HepG2 (cell line): ENCODE measurements at regions not wholly inside any gene's neighbourhood (a gene's known extent, or its start where the extent isn't known, plus 50 kb on each side); places are given as distances from the start of the nearest gene placed in this dataset.

Experiments used
- ATAC-seq: fragments of 200-7000 bp; cut with Tn5 transposase; 3 replicates; pipeline ENCODE4 v1.9.1; 2020; ENCODE audit warnings: mild to moderate bottlenecking, moderate library complexity
- BruUV-seq: library from RNA; stranded (reverse); fragments of 400-500 nt; replicated peaks from 2 replicates; lab custom pipeline; 2021; lab: Mats Ljungman, UMichigan
- CTCF ChIA-PET: fragments of 300-600 bp; formaldehyde crosslinking; extraction: SDS; loops from one replicate; lab custom pipeline; 2021; ENCODE audit warnings: low total read pairs, inconsistent platforms, low intra/inter-chr PET ratio; lab: Yijun Ruan, JAX
- POLR2A ChIA-PET: fragments of 350-600 bp; sonication (Branson Sonifier 250); formaldehyde crosslinking; loops from one replicate; lab custom pipeline; 2020; ENCODE audit warnings: antibody characterized with exemption, inconsistent platforms; lab: Yijun Ruan, JAX
- DNase-seq: peaks from one replicate; pipeline ENCODE4 v3.0.0-alpha.2; 2015; ENCODE audit warnings: low spot score
- FAIRE-seq: peaks from 3 replicates; lab custom pipeline; 2011; peaks lifted over from hg19 to GRCh38; lab: Jason Lieb, UNC
- H2AFZ ChIP-seq: one replicate; pipeline ENCODE4 v1.6.1; 2011; ENCODE audit warnings: low read length, inconsistent platforms
- H3K27ac ChIP-seq: fragments of 300-600 bp; 3 replicates; pipeline ENCODE4 v1.8.0; 2011; ENCODE audit warnings: mixed run types, mild to moderate bottlenecking, mixed read lengths, low read length, inconsistent platforms; ENCODE audit not compliant: insufficient read depth; ENCODE audit errors: extremely low read length
- H3K27me3 ChIP-seq, 2 experiments: fragments of 200-600 bp in 1 of 2; 2 replicates in 1 of 2; 3 replicates in 1 of 2; pipeline versions ENCODE4 v1.6.0 to v1.8.0; 2011; ENCODE audit warnings: low read length in 2 of 2, mild to moderate bottlenecking in 2 of 2, moderate library complexity in 2 of 2, inconsistent platforms in 1 of 2; ENCODE audit not compliant: insufficient read depth in 2 of 2, control insufficient read depth in 1 of 2
- H3K36me3 ChIP-seq, 2 experiments: fragments of 200-600 bp in 1 of 2; replicated peaks in 1 of 2; 2 replicates in 1 of 2; 3 replicates in 1 of 2; pipeline versions ENCODE4 v1.5.1 to v1.8.0; 2011; ENCODE audit warnings: low read length in 2 of 2, inconsistent platforms in 1 of 2; ENCODE audit not compliant: insufficient read depth in 2 of 2, control insufficient read depth in 1 of 2
- H3K4me1 ChIP-seq: 2 replicates; pipeline ENCODE4 v1.5.1; 2012; ENCODE audit warnings: low read length, inconsistent platforms; ENCODE audit not compliant: insufficient read depth
- H3K4me2 ChIP-seq: 2 replicates; pipeline ENCODE4 v1.6.0; 2011; ENCODE audit warnings: low read depth, low read length, inconsistent platforms
- H3K4me3 ChIP-seq, 3 experiments: fragments of 200-600 bp in 1 of 3; sonication (generic), shearing (Covaris generic) in 1 of 3; replicated peaks in 1 of 3; 2 replicates each; pipeline ENCODE4 v1.5.1; 2011 to 2016; ENCODE audit warnings: low read length in 3 of 3, inconsistent platforms in 2 of 3, low read depth in 2 of 3, mild to moderate bottlenecking in 2 of 3, control low read depth in 1 of 3, mixed read lengths in 1 of 3; ENCODE audit not compliant: insufficient read depth in 1 of 3
- H3K79me2 ChIP-seq: one replicate; pipeline ENCODE4 v1.6.1; 2011; ENCODE audit warnings: low read length, inconsistent platforms; ENCODE audit not compliant: insufficient read depth
- H3K9ac ChIP-seq: 2 replicates; pipeline ENCODE4 v1.6.0; 2011; ENCODE audit warnings: mild to moderate bottlenecking, low read depth, low read length, inconsistent platforms; ENCODE audit not compliant: insufficient read depth
- H3K9me3 ChIP-seq: 2 replicates; pipeline ENCODE4 v1.5.1; 2012; ENCODE audit warnings: mild to moderate bottlenecking, low read length
- H4K20me1 ChIP-seq: 2 replicates; pipeline ENCODE4 v1.6.0; 2011; ENCODE audit warnings: inconsistent platforms, mild to moderate bottlenecking, low read length, moderate library complexity; ENCODE audit not compliant: insufficient read depth
- ELF1 ChIP-seq: sonication (generic); formaldehyde crosslinking; IDR thresholded peaks from 2 replicates; pipeline ENCODE4 v1.4.0; 2020; ENCODE audit warnings: missing genetic modification reagents
- FOXA1 ChIP-seq, 2 experiments: fragments of 450-650 bp in 1 of 2; sonication (generic) in 1 of 2; formaldehyde crosslinking in 1 of 2; IDR thresholded peaks; 2 replicates each; pipeline versions ENCODE4 v1.4.0 to v1.6.1; 2016 to 2020; ENCODE audit warnings: missing genetic modification reagents in 1 of 2
- FOXC1 ChIP-seq: sonication (generic); formaldehyde crosslinking; IDR thresholded peaks from 2 replicates; pipeline ENCODE4 v1.8.0; 2022; ENCODE audit warnings: mild to moderate bottlenecking, missing genetic modification reagents, borderline replicate concordance
- HDAC2 ChIP-seq: sonication (generic); formaldehyde crosslinking; IDR thresholded peaks from 2 replicates; pipeline ENCODE4 v1.4.0; 2020; ENCODE audit warnings: missing genetic modification reagents
- HNRNPH1 ChIP-seq: fragments of 200-400 bp; formaldehyde crosslinking; optimal IDR thresholded peaks from 2 replicates; pipeline ENCODE3; 2017; ENCODE audit warnings: mild to moderate bottlenecking, low read depth, low read length
- MAX ChIP-seq: IDR thresholded peaks from 2 replicates; pipeline ENCODE4 v1.6.1; 2012; ENCODE audit warnings: inconsistent platforms
- SOX13 ChIP-seq, 3 experiments: fragments of 450-650 bp in 1 of 3; sonication (generic) in 1 of 3; formaldehyde crosslinking in 1 of 3; IDR thresholded peaks in 2 of 3; conservative IDR thresholded peaks in 1 of 3; 2 replicates each; pipeline versions ENCODE4 v1.5.0 to v1.6.1; 2016 to 2020; ENCODE audit warnings: antibody characterized with exemption in 1 of 3, mild to moderate bottlenecking in 1 of 3, missing compliant biosample characterization in 1 of 3, missing genetic modification reagents in 1 of 3, moderate library complexity in 1 of 3
- SOX6 ChIP-seq, 2 experiments: fragments of 450-650 bp in 1 of 2; sonication (generic) in 1 of 2; formaldehyde crosslinking in 1 of 2; IDR thresholded peaks; 2 replicates each; pipeline versions ENCODE4 v1.4.0 to v1.6.1; 2017 to 2020; ENCODE audit warnings: antibody characterized with exemption in 1 of 2, mild to moderate bottlenecking in 1 of 2, missing genetic modification reagents in 1 of 2
- ZNF337 ChIP-seq: sonication (generic); formaldehyde crosslinking; IDR thresholded peaks from 2 replicates; pipeline ENCODE4 v1.5.1; 2020; ENCODE audit warnings: missing genetic modification reagents, low read depth, mild to moderate bottlenecking, borderline replicate concordance
- ZNF619 ChIP-seq: sonication (generic); formaldehyde crosslinking; IDR thresholded peaks from 2 replicates; pipeline ENCODE4 v1.4.0; 2020; ENCODE audit warnings: mild to moderate bottlenecking, missing genetic modification reagents
- WGBS: methylation state at CpG from one replicate; pipeline ENCODE4 v1.1.6; 2017; ENCODE audit warnings: low lambda C conversion rate; 5-methylcytosine and 5-hydroxymethylcytosine counted together
- in situ Hi-C: cut with HindIII; loops from 2 replicates; pipeline ENCODE4 v1.10.0; 2017; ENCODE audit warnings: low pct_unique_long_range_greater_than_20kb; ENCODE audit not compliant: extremely low pct_ligation_motif_present
- intact Hi-C: fragments of 100-400 bp; cut with micrococcal nuclease; formaldehyde crosslinking; loops from one replicate; pipeline ENCODE4 v1.10.0; 2022; ENCODE audit not compliant: unreplicated experiment
- TF ChIP-seq, protein P1 (sequence below): sonication (generic); formaldehyde crosslinking; IDR thresholded peaks from 2 replicates; pipeline ENCODE4 v1.9.0; 2021; ENCODE audit warnings: missing genetic modification reagents, borderline replicate concordance

GRCh38 chr2:66794551-66794950 lies 359.6 kb downstream of the MEIS1 start:
- no peak overlapping the region for H3K9ac ChIP-seq
- DNase-seq (no peak), FAIRE-seq (no peak), ATAC-seq (no peak)
- WGBS, result 0% methylated on average over 1 of the region's 1 CpG
- intact Hi-C loops (no loop called here), in situ Hi-C loops (no loop called here)
- H2AFZ ChIP-seq, result no peak overlapping the region
- H3K27me3 ChIP-seq, result no peaks in the 10 kb centered on the region
- no peak for TF ChIP-seq FOXC1
- no peak for TF ChIP-seq HDAC2 (CRISPR knock-in tag)
- TF ChIP-seq MAX, result no peak
- TF ChIP-seq FOXA1 (IDR thresholded peaks at IDR 0.05), result no peak
- no peak for TF ChIP-seq FOXA1 (CRISPR knock-in tag; IDR thresholded peaks at IDR 0.05)
- TF ChIP-seq, protein P1, sequence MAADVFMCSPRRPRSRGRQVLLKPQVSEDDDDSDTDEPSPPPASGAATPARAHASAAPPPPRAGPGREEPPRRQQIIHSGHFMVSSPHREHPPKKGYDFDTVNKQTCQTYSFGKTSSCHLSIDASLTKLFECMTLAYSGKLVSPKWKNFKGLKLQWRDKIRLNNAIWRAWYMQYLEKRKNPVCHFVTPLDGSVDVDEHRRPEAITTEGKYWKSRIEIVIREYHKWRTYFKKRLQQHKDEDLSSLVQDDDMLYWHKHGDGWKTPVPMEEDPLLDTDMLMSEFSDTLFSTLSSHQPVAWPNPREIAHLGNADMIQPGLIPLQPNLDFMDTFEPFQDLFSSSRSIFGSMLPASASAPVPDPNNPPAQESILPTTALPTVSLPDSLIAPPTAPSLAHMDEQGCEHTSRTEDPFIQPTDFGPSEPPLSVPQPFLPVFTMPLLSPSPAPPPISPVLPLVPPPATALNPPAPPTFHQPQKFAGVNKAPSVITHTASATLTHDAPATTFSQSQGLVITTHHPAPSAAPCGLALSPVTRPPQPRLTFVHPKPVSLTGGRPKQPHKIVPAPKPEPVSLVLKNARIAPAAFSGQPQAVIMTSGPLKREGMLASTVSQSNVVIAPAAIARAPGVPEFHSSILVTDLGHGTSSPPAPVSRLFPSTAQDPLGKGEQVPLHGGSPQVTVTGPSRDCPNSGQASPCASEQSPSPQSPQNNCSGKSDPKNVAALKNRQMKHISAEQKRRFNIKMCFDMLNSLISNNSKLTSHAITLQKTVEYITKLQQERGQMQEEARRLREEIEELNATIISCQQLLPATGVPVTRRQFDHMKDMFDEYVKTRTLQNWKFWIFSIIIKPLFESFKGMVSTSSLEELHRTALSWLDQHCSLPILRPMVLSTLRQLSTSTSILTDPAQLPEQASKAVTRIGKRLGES (CRISPR knock-in tag), result no peak
- TF ChIP-seq HNRNPH1, result no peak
- ChIA-PET POLR2A (no interaction called here), CTCF (no interaction called here)
- H3K4me3 ChIP-seq, result no peak overlapping the region
- no peaks in the 10 kb centered on the region for H4K20me1 ChIP-seq
- no TSS peak for BruUV-seq
- H3K9me3 ChIP-seq, result no peaks in the 10 kb centered on the region
- no peak overlapping the region for H3K4me2 ChIP-seq
- no peak overlapping the region for H3K27ac ChIP-seq
- no peaks in the 10 kb centered on the region for H3K4me1 ChIP-seq
- H3K79me2 ChIP-seq, result no peaks in the 10 kb centered on the region
- no peaks in the 10 kb centered on the region for H3K36me3 ChIP-seq

GRCh38 chr2:66802877-66803276 lies 368.0 kb downstream of the MEIS1 start:
- Histone ChIP-seq H3K27me3 (no peaks in the 10 kb centered on the region), H3K9me3 (no peaks in the 10 kb centered on the region), H3K36me3 (no peaks in the 10 kb centered on the region), H3K27ac (no peak overlapping the region), H2AFZ (no peak overlapping the region), H3K9ac (no peak overlapping the region), H3K4me3 (no peak overlapping the region), H3K4me1 (peaks cover 11% of the 10 kb centered on the region), H4K20me1 (no peaks in the 10 kb centered on the region), H3K4me2 (no peak overlapping the region), H3K79me2 (no peaks in the 10 kb centered on the region)
- 2% methylated on average over 2 of the region's 2 CpGs for WGBS
- peak; percentile 80 for ATAC-seq
- BruUV-seq, result no TSS peak
- in situ Hi-C loops, result no loop called here
- FAIRE-seq, result peak; percentile 47
- intact Hi-C loops, result no loop called here
- ChIA-PET CTCF (no interaction called here), POLR2A (no interaction called here)
- DNase-seq, result peak; percentile 33
- no peak for TF ChIP-seq ZNF619 (CRISPR knock-in tag)
- no peak for TF ChIP-seq ELF1 (CRISPR knock-in tag)
- no peak for TF ChIP-seq SOX6 (IDR thresholded peaks at IDR 0.05)
- peak; percentile 74 for TF ChIP-seq SOX6 (CRISPR knock-in tag; IDR thresholded peaks at IDR 0.05)
- TF ChIP-seq SOX13 (IDR thresholded peaks at IDR 0.05), result no peak
- peak in 1 of 2 experiments; percentile 88; a peak in 2 of 4 replicates for TF ChIP-seq SOX13 (CRISPR knock-in tag; conservative IDR thresholded peaks at IDR 0.05 in 1 of 2, IDR thresholded peaks at IDR 0.05 in 1 of 2)
- no peak for TF ChIP-seq ZNF337 (CRISPR knock-in tag)
